MCF 10A (cell line): ENCODE measurements at regions not wholly inside any gene's neighbourhood (a gene's known extent, or its start where the extent isn't known, plus 50 kb on each side); places are given as distances from the start of the nearest gene placed in this dataset.

Experiments
- BruUV-seq: library from RNA; stranded (reverse); fragments of 400-500 nt; replicated peaks from 2 replicates; lab custom pipeline; 2021; lab: Mats Ljungman, UMichigan
- CTCF ChIA-PET: fragments of 300-600 bp; sonication (Branson Sonifier 250); formaldehyde crosslinking; extraction: SDS; loops from one replicate; lab custom pipeline; 2021; ENCODE audit warnings: antibody characterized with exemption, inconsistent platforms; lab: Yijun Ruan, JAX
- POLR2A ChIA-PET: fragments of 300-600, 350-650 bp; sonication (Branson Sonifier 250); formaldehyde crosslinking; extraction: SDS; loops from one replicate; lab custom pipeline; 2020; ENCODE audit warnings: antibody characterized with exemption, inconsistent platforms; lab: Yijun Ruan, JAX
- DNase-seq: peaks from one replicate; pipeline ENCODE4 v3.0.0-alpha.2; 2018; ENCODE audit not compliant: unreplicated experiment
- H3K27ac Mint-ChIP-seq: one replicate; pipeline ENCODE4 v1.8.0; 2022; ENCODE audit warnings: mild to moderate bottlenecking, low read depth, mixed read lengths; ENCODE audit not compliant: unreplicated experiment
- H3K27me3 Mint-ChIP-seq: one replicate; pipeline ENCODE4 v1.8.0; 2022; ENCODE audit warnings: mixed read lengths; ENCODE audit not compliant: insufficient read depth, unreplicated experiment
- H3K36me3 Mint-ChIP-seq: one replicate; pipeline ENCODE4 v1.8.0; 2022; ENCODE audit warnings: mild to moderate bottlenecking, moderate library complexity, mixed read lengths; ENCODE audit not compliant: insufficient read depth, unreplicated experiment
- H3K4me1 Mint-ChIP-seq: one replicate; pipeline ENCODE4 v1.8.0; 2022; ENCODE audit warnings: mixed read lengths; ENCODE audit not compliant: insufficient read depth, unreplicated experiment
- H3K4me3 Mint-ChIP-seq: one replicate; pipeline ENCODE4 v1.8.0; 2022; ENCODE audit warnings: mild to moderate bottlenecking, moderate library complexity, mixed read lengths; ENCODE audit not compliant: unreplicated experiment
- H3K9me3 Mint-ChIP-seq: one replicate; pipeline ENCODE4 v1.8.0; 2022; ENCODE audit warnings: mixed read lengths; ENCODE audit not compliant: unreplicated experiment
- CTCF ChIP-seq: fragments of 200-600 bp; IDR thresholded peaks from one replicate; pipeline ENCODE4 v1.8.0; 2022; ENCODE audit warnings: antibody characterized with exemption, mild to moderate bottlenecking; ENCODE audit not compliant: unreplicated experiment
- intact Hi-C: fragments of 100-400 bp; cut with micrococcal nuclease; formaldehyde crosslinking; loops from 2 replicates; pipeline ENCODE4 v1.14.1; 2022

DNA sequence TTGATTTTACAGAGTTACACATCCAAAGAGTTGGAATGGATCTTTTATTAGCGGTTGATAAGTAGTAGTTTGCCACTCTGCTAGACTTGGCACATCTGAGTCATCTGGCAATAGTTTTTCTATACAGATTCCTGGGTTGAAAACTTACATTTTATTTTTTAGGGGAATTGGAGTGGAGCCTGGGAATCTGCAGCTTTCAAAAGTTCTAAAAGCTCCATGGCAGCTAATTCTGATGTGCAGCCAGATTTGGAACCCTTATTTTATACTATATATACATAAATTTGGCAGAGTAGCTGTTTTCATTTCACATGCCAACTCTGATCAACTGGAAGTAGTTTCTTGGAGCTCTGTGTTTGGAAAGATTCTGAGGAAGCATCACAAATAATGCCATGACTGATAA is 715.5 kb downstream of the TLR4 start:
- TF ChIP-seq CTCF = no peak
- intact Hi-C loops = no loop called here
- Mint-ChIP-seq H3K9me3 (no peaks in the 10 kb centered on the region), H3K27me3 (no peaks in the 10 kb centered on the region), H3K27ac (no peak overlapping the region), H3K4me1 (peaks cover 10% of the 10 kb centered on the region), H3K4me3 (no peak overlapping the region), H3K36me3 (no peaks in the 10 kb centered on the region)
- ChIA-PET CTCF (interaction anchor here (0.6 to 1.3 kb wide), 4 partner anchors 12 to 698 kb away, joined by 3 read pairs; no protein-coding TSS in a partner anchor), POLR2A (interaction anchor here (0.7 to 0.9 kb wide), 2 partner anchors 14 to 20 kb away, joined by 3 read pairs; no protein-coding TSS in a partner anchor)
- no TSS peak for BruUV-seq
- no peak for DNase-seq

GRCh38 chr9:118422508-118422907 is 718.3 kb downstream of the TLR4 start:
- no peaks in the 10 kb centered on the region for H3K36me3 Mint-ChIP-seq
- H3K27ac Mint-ChIP-seq = no peak overlapping the region
- peaks cover 10% of the 10 kb centered on the region for H3K4me1 Mint-ChIP-seq
- intact Hi-C loops = no loop called here
- BruUV-seq = no TSS peak
- no peaks in the 10 kb centered on the region for H3K27me3 Mint-ChIP-seq
- CTCF ChIA-PET = interaction anchor here (0.6 kb wide), 1 partner anchor 808 kb away, joined by 4 read pairs; no protein-coding TSS in a partner anchor
- DNase-seq = no peak
- H3K4me3 Mint-ChIP-seq = no peak overlapping the region
- POLR2A ChIA-PET = no interaction called here
- TF ChIP-seq CTCF = no peak
- no peaks in the 10 kb centered on the region for H3K9me3 Mint-ChIP-seq

DNA sequence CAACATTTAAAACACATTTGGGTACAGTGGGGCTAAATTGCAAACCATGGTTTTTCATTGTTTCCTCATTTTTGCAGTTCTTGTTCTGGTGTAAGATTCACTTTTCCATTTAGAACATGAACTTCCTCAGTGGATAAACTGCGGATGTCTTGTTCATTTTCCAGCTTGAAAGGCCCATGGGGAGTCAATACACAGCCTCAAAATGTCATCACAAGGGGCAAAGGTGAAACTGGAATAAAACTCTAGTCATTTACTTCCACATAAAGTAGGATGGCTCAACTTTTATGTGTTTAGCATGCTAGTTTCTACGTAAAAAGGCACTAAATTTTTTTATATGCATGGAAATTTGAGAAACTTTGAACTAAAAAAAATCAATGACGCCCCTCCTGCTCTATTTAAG is 718.8 kb downstream of the TLR4 start:
- BruUV-seq = no TSS peak
- Mint-ChIP-seq H3K9me3 (no peaks in the 10 kb centered on the region), H3K36me3 (no peaks in the 10 kb centered on the region), H3K4me3 (no peak overlapping the region), H3K4me1 (peaks cover 10% of the 10 kb centered on the region), H3K27ac (no peak overlapping the region), H3K27me3 (no peaks in the 10 kb centered on the region)
- POLR2A ChIA-PET = interaction anchor here (1.0 kb wide), 1 partner anchor 9 kb away, joined by 3 read pairs; no protein-coding TSS in a partner anchor
- CTCF ChIA-PET = interaction anchor here (0.6 kb wide), 1 partner anchor 808 kb away, joined by 4 read pairs; no protein-coding TSS in a partner anchor
- DNase-seq = no peak
- intact Hi-C loops = no loop called here
- TF ChIP-seq CTCF = no peak

GRCh38 chr9:118423721-118424120 is 719.5 kb downstream of the TLR4 start:
- Mint-ChIP-seq H3K4me1 (peaks cover 8% of the 10 kb centered on the region), H3K27ac (no peak overlapping the region), H3K9me3 (no peaks in the 10 kb centered on the region), H3K36me3 (no peaks in the 10 kb centered on the region), H3K4me3 (no peak overlapping the region), H3K27me3 (no peaks in the 10 kb centered on the region)
- no peak for DNase-seq
- TF ChIP-seq CTCF = no peak
- POLR2A ChIA-PET = interaction anchor here (1.0 kb wide), 1 partner anchor 8 kb away, joined by 3 read pairs; no protein-coding TSS in a partner anchor
- no TSS peak for BruUV-seq
- CTCF ChIA-PET = no interaction called here
- intact Hi-C loops = no loop called here
